Astrocyte (in vitro differentiated cells and primary cell): ENCODE measurements at regions not wholly inside any gene's neighbourhood (a gene's known extent, or its start where the extent isn't known, plus 50 kb on each side); places are given as distances from the start of the nearest gene placed in this dataset.

Experiments
- EZH2 ChIP-seq: IDR thresholded peaks from 2 replicates; pipeline ENCODE4 v1.6.1; 2012; ENCODE audit warnings: mild to moderate bottlenecking, low read length, inconsistent platforms; ENCODE audit not compliant: insufficient read depth
- TF ChIP-seq, protein P1 (sequence below): IDR thresholded peaks from 2 replicates; pipeline ENCODE4 v1.5.1; 2011; ENCODE audit warnings: low read depth, mild to moderate bottlenecking, inconsistent platforms, low read length, moderate library complexity; ENCODE audit not compliant: insufficient read depth

DNA sequence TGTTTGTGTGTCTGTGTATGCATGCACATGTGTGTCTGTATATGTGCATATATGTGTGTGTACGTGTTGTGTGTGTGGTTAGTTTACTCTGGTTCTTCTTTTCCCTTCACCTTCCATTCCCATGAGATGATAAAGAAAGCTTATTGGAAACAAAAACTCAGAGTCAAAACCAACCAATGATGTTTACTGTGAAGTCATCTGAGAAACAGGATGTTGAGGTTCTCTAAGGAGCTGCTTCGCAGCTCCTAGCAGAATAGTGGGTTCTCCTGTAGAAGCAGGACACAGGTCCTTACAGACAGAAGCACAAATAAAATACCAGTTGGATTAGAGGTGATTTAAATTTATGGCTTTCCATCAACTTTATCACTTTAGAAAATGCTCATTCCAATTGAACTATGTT lies 256.1 kb upstream of the PLET1 start:
- TF ChIP-seq, protein P1, sequence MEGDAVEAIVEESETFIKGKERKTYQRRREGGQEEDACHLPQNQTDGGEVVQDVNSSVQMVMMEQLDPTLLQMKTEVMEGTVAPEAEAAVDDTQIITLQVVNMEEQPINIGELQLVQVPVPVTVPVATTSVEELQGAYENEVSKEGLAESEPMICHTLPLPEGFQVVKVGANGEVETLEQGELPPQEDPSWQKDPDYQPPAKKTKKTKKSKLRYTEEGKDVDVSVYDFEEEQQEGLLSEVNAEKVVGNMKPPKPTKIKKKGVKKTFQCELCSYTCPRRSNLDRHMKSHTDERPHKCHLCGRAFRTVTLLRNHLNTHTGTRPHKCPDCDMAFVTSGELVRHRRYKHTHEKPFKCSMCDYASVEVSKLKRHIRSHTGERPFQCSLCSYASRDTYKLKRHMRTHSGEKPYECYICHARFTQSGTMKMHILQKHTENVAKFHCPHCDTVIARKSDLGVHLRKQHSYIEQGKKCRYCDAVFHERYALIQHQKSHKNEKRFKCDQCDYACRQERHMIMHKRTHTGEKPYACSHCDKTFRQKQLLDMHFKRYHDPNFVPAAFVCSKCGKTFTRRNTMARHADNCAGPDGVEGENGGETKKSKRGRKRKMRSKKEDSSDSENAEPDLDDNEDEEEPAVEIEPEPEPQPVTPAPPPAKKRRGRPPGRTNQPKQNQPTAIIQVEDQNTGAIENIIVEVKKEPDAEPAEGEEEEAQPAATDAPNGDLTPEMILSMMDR: no peak
- TF ChIP-seq EZH2: no peak
